Gastrocnemius medialis (tissue), 4 donors: ENCODE measurements at regions not wholly inside any gene's neighbourhood (a gene's known extent, or its start where the extent isn't known, plus 50 kb on each side); places are given as distances from the start of the nearest gene placed in this dataset.

ENCODE experiments used
- ATAC-seq, 2 donors: fragments of 150-250 bp; one replicate each; pipeline ENCODE4 v1.9.1; 2016
- DNase-seq, 2 donors: peaks; one replicate each; pipeline ENCODE4 v3.0.0-alpha.2; 2019
- H3K27ac ChIP-seq, 4 donors: fragments of 200-600 bp; sonication (generic); 1 replicate in 1 of 4; 2 replicates in 3 of 4; pipeline ENCODE4 v1.5.1; 2016 to 2018; ENCODE audit warnings: mild to moderate bottlenecking in 2 of 4, moderate library complexity in 1 of 4
- H3K27me3 ChIP-seq, 3 donors: fragments of 200-600 bp; sonication (generic) in 2 of 3; 1 replicate in 1 of 3; 2 replicates in 2 of 3; pipeline versions ENCODE4 v1.5.1 to v1.6.0; 2016 to 2019; ENCODE audit warnings: mild to moderate bottlenecking in 1 of 3, moderate library complexity in 1 of 3
- H3K36me3 ChIP-seq, 2 donors: fragments of 200-600 bp; sonication (generic) in 1 of 2; one replicate each; pipeline ENCODE4 v1.5.1; 2017 to 2018
- H3K4me1 ChIP-seq, 2 donors: fragments of 200-600 bp; sonication (generic) in 1 of 2; one replicate each; pipeline ENCODE4 v1.5.1; 2016 to 2017; ENCODE audit warnings: mild to moderate bottlenecking in 2 of 2
- H3K4me3 ChIP-seq, 4 donors: fragments of 200-600 bp; sonication (generic) in 3 of 4; 1 replicate in 1 of 4; 2 replicates in 3 of 4; pipeline ENCODE4 v1.5.1; 2016 to 2019; ENCODE audit warnings: mild to moderate bottlenecking in 2 of 4
- H3K9me3 ChIP-seq, 3 donors: fragments of 200-600 bp; sonication (generic) in 2 of 3; 1 replicate in 1 of 3; 2 replicates in 2 of 3; pipeline ENCODE4 v1.5.1; 2016 to 2019
- POLR2A ChIP-seq, 2 donors: fragments of 450-650 bp; IDR thresholded peaks; one replicate each; pipeline ENCODE4 v1.6.1; 2017; ENCODE audit warnings: antibody characterized with exemption in 2 of 2, mild to moderate bottlenecking in 2 of 2, moderate library complexity in 2 of 2
- in situ Hi-C, 4 donors: fragments of 200-750 bp; cut with MboI; loops; one replicate each; pipeline versions ENCODE4 v1.15.0 to v1.8.0; 2017; ENCODE audit warnings: low sequenced_read_pairs in 4 of 4
- intact Hi-C: fragments of 100-400 bp; cut with DNase I; formaldehyde crosslinking; loops from one replicate; pipeline ENCODE4 v1.15.1; 2023; ENCODE audit warnings: low total_unique reads
- TF ChIP-seq, protein P1 (sequence below), 5 experiments: fragments of 450-650 bp in 3 of 5; fragments of 200-600 bp in 2 of 5; sonication (generic) in 2 of 5; IDR thresholded peaks in 4 of 5; conservative IDR thresholded peaks in 1 of 5; 1 replicate in 4 of 5; 2 replicates in 1 of 5; pipeline ENCODE4 v1.5.1; 2016 to 2019; ENCODE audit warnings: antibody characterized with exemption in 5 of 5, mild to moderate bottlenecking in 3 of 5, moderate library complexity in 3 of 5

DNA sequence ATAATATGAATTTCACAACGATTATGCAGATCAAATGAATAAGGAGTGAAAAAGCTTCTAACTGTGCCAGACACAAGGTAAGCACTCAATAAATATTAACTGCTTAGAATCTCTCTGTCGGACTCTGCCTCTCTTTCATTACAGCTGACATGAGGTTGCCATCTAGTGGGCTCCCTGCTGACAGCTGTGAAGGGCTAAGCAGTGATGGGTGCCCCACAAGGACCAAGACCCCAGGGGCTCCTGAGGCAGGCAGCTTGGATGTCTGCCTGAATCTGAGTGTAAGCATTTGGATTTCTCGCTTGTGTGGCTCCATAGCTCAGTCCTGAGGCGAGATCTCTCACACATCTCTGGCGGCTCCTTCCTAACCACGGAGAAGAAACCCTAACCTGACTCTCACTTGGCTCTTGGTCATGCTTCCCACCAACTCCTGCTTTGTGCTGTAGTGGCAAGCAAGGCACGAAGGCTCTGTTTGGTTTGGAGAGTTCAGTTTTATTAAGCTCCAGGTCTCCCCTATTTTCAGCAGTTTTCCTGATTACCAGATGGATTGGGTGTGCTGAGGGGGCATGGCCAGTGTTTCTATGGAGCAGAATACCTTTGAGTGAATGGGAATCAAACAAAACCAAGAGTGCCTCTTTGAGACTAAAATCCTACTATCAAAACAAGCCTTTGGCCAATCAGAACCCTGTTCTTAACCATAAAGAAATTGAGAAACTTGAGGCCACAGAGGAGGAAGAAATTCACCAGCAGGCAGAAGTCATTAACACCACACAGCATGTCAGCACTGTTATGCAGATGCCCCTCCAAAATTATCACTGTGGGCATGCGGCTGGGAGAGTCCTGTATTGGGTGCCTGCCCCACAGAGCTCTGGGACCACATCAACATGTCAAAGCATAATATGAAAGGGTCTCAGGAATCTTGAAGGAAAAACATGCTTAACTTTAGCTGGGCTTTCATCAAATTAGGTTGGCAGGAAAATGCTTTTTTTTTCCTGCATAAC is 152.8 kb upstream of the NTM start:
- in situ Hi-C loops (no loop called here), intact Hi-C loops (no loop called here)
- TF ChIP-seq, protein P1, sequence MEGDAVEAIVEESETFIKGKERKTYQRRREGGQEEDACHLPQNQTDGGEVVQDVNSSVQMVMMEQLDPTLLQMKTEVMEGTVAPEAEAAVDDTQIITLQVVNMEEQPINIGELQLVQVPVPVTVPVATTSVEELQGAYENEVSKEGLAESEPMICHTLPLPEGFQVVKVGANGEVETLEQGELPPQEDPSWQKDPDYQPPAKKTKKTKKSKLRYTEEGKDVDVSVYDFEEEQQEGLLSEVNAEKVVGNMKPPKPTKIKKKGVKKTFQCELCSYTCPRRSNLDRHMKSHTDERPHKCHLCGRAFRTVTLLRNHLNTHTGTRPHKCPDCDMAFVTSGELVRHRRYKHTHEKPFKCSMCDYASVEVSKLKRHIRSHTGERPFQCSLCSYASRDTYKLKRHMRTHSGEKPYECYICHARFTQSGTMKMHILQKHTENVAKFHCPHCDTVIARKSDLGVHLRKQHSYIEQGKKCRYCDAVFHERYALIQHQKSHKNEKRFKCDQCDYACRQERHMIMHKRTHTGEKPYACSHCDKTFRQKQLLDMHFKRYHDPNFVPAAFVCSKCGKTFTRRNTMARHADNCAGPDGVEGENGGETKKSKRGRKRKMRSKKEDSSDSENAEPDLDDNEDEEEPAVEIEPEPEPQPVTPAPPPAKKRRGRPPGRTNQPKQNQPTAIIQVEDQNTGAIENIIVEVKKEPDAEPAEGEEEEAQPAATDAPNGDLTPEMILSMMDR (IDR thresholded peaks at IDR 0.05 in 4 of 5, conservative IDR thresholded peaks at IDR 0.05 in 1 of 5) = no peak
- TF ChIP-seq POLR2A (IDR thresholded peaks at IDR 0.05) = no peak
- H3K4me1 ChIP-seq = no peaks in the 10 kb centered on the region
- no peaks in the 10 kb centered on the region for H3K36me3 ChIP-seq
- no peak overlapping the region for H3K4me3 ChIP-seq
- H3K9me3 ChIP-seq = no peaks in the 10 kb centered on the region
- no peak overlapping the region for H3K27ac ChIP-seq
- DNase-seq (no peak), ATAC-seq (no peak)
- H3K27me3 ChIP-seq = no peaks in the 10 kb centered on the region

DNA sequence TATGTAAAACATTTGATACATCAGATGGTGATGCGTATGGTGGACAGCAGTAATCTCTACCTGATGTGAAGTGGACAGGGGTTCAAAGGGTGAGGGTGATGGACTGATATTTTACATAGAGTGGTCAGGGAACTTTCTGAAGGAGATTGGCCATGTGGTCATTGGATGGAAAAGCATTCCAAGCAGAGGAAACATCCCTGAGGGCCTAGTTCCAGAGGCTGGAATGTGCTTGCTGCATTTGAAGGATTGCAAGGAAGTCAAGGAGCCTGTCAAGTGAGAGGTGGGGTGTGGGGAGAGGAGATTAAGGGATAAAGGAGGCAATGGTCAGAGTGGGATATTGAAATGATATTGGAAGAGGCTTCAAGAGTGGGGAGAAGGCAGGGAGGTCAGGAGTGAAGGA is 151.9 kb upstream of the NTM start:
- in situ Hi-C loops = no loop called here
- no peak for ATAC-seq
- intact Hi-C loops = no loop called here

DNA sequence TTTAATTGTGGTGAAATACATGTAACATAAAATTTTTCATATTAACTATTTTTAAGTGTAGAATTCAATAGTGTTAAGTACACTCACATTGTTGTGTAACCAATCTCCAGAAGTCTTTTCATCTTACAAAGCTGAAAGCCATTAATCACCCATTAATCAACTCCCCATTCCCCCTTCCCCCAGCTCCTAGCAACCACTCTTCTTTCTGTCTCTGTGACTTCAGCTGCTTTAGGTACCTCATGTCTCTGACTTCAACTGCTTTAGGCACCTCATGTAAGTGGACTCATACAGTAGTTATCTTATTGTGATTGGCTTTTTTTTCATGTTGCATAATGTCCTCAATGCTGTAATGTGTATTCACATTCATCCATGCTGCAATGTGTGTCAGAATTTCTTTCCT is 150.8 kb upstream of the NTM start:
- Histone ChIP-seq H3K4me3 (no peak overlapping the region), H3K36me3 (no peaks in the 10 kb centered on the region), H3K9me3 (no peaks in the 10 kb centered on the region), H3K4me1 (no peaks in the 10 kb centered on the region), H3K27me3 (no peaks in the 10 kb centered on the region), H3K27ac (no peak overlapping the region)
- TF ChIP-seq POLR2A (IDR thresholded peaks at IDR 0.05) = no peak
- TF ChIP-seq, protein P1 (IDR thresholded peaks at IDR 0.05 in 4 of 5, conservative IDR thresholded peaks at IDR 0.05 in 1 of 5) = no peak
- DNase-seq (no peak), ATAC-seq (no peak)
- intact Hi-C loops = no loop called here
- in situ Hi-C loops = no loop called here

More for the DNA sequence above, 151.9 kb upstream of the NTM start:
- no peaks in the 10 kb centered on the region for H3K27me3 ChIP-seq
- no peaks in the 10 kb centered on the region for H3K9me3 ChIP-seq
- H3K36me3 ChIP-seq = no peaks in the 10 kb centered on the region
- TF ChIP-seq, protein P1 (IDR thresholded peaks at IDR 0.05 in 4 of 5, conservative IDR thresholded peaks at IDR 0.05 in 1 of 5) = no peak
- TF ChIP-seq POLR2A (IDR thresholded peaks at IDR 0.05) = no peak
- H3K4me1 ChIP-seq = no peaks in the 10 kb centered on the region
- no peak for DNase-seq
- H3K4me3 ChIP-seq = no peak overlapping the region
- H3K27ac ChIP-seq = no peak overlapping the region

DNA sequence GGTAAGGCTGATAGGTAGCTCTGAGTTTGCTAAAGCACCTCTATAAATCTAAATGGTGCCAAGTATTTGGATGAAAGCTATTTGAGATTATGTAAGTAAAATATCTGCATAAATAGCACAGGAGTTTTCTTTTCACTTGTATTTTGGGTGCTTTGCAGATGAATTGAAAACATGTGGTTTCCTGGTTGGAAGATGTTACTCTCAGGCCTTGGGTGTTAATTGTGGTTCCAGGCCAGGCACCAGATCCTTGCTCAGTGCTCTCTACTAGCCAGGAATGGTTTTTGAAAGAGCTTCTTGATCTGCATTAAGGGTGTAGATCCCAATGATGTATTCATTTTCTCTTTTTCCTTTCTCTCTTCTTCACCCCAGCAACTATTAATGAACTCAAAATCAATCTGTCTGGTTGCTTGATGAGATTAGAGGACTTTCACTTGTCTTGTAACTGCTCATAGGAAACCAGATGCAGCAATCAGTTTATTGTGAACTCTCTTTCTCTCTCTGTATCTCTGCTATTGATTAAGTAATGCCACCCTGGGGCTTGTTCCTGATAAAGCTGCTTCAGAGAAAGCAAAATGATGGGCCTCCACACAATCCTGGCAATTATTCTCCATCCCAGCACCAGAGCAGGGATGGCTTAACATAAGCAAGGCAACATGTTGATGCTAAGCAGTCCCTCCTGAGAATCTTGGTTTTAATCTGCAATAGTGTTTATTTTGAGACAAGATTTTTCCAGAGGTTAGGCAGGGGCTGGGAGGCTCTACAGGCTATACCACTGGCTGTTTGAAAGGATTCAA is 147.0 kb upstream of the NTM start:
- intact Hi-C loops (no loop called here), in situ Hi-C loops (no loop called here)
- no peak overlapping the region for H3K4me3 ChIP-seq
- no peak for TF ChIP-seq POLR2A (IDR thresholded peaks at IDR 0.05)
- TF ChIP-seq, protein P1 (IDR thresholded peaks at IDR 0.05 in 4 of 5, conservative IDR thresholded peaks at IDR 0.05 in 1 of 5) = no peak
- H3K4me1 ChIP-seq = no peaks in the 10 kb centered on the region
- H3K9me3 ChIP-seq = no peaks in the 10 kb centered on the region
- ATAC-seq = no peak
- no peak overlapping the region for H3K27ac ChIP-seq
- no peak for DNase-seq
- no peaks in the 10 kb centered on the region for H3K27me3 ChIP-seq
- H3K36me3 ChIP-seq = no peaks in the 10 kb centered on the region
